Nephron progenitor cell (in vitro differentiated cells): ENCODE measurements at regions not wholly inside any gene's neighbourhood (a gene's known extent, or its start where the extent isn't known, plus 50 kb on each side); places are given as distances from the start of the nearest gene placed in this dataset.
A peak's percentile ranks its signal among the peaks of the same experiment; 100 is the strongest.

Experiments
- DNase-seq: peaks from one replicate; pipeline ENCODE4 v3.0.0; 2021
- H3K27ac Mint-ChIP-seq: 2 replicates; pipeline ENCODE4 v1.8.0; 2021; ENCODE audit warnings: mild to moderate bottlenecking, moderate library complexity, mixed read lengths
- H3K27me3 Mint-ChIP-seq: 2 replicates; pipeline ENCODE4 v1.8.0; 2021; ENCODE audit warnings: mild to moderate bottlenecking, low read depth, mixed read lengths; ENCODE audit not compliant: poor library complexity
- H3K36me3 Mint-ChIP-seq: 2 replicates; pipeline ENCODE4 v1.8.0; 2021; ENCODE audit warnings: low read depth, mixed read lengths
- H3K4me1 Mint-ChIP-seq: 2 replicates; pipeline ENCODE4 v1.8.0; 2021; ENCODE audit warnings: mixed read lengths
- H3K4me3 Mint-ChIP-seq: 2 replicates; pipeline ENCODE4 v1.8.0; 2021; ENCODE audit warnings: mild to moderate bottlenecking, moderate library complexity, mixed read lengths
- H3K9me3 Mint-ChIP-seq: 2 replicates; pipeline ENCODE4 v1.8.0; 2021; ENCODE audit warnings: mild to moderate bottlenecking, moderate library complexity, mixed read lengths
- TF ChIP-seq, protein P1 (sequence below): fragments of 200-600 bp; sonication (generic); IDR thresholded peaks from 2 replicates; pipeline ENCODE4 v1.5.0; 2021; ENCODE audit warnings: antibody characterized with exemption

DNA sequence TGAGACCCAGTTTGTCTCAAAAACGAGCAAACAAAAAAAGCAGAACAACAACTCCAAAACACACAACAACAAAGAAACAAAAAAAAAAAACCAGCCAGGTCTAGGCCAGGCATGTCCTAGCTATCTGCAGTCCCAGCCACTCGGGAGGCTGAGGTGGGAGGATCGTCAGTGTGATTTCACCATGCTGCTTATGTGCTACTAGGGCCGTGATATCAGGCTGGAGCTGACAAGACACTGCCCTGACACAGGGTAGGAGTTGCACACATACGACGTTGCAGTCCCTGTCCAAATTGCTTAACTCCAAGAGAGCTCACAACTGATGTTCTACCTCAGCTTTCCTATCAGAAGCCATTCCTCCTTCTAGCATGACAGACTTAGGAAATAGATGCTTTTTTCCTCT is 204.9 kb downstream of the AASDH start:
- Mint-ChIP-seq H3K4me3 (peak overlapping the region; percentile 31), H3K9me3 (peaks cover 11% of the 10 kb centered on the region), H3K36me3 (peaks cover 80% of the 10 kb centered on the region), H3K4me1 (peaks cover 80% of the 10 kb centered on the region), H3K27me3 (no peaks in the 10 kb centered on the region), H3K27ac (peak overlapping the region; percentile 81)
- TF ChIP-seq, protein P1, sequence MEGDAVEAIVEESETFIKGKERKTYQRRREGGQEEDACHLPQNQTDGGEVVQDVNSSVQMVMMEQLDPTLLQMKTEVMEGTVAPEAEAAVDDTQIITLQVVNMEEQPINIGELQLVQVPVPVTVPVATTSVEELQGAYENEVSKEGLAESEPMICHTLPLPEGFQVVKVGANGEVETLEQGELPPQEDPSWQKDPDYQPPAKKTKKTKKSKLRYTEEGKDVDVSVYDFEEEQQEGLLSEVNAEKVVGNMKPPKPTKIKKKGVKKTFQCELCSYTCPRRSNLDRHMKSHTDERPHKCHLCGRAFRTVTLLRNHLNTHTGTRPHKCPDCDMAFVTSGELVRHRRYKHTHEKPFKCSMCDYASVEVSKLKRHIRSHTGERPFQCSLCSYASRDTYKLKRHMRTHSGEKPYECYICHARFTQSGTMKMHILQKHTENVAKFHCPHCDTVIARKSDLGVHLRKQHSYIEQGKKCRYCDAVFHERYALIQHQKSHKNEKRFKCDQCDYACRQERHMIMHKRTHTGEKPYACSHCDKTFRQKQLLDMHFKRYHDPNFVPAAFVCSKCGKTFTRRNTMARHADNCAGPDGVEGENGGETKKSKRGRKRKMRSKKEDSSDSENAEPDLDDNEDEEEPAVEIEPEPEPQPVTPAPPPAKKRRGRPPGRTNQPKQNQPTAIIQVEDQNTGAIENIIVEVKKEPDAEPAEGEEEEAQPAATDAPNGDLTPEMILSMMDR, result no peak
- DNase-seq, result no peak

DNA sequence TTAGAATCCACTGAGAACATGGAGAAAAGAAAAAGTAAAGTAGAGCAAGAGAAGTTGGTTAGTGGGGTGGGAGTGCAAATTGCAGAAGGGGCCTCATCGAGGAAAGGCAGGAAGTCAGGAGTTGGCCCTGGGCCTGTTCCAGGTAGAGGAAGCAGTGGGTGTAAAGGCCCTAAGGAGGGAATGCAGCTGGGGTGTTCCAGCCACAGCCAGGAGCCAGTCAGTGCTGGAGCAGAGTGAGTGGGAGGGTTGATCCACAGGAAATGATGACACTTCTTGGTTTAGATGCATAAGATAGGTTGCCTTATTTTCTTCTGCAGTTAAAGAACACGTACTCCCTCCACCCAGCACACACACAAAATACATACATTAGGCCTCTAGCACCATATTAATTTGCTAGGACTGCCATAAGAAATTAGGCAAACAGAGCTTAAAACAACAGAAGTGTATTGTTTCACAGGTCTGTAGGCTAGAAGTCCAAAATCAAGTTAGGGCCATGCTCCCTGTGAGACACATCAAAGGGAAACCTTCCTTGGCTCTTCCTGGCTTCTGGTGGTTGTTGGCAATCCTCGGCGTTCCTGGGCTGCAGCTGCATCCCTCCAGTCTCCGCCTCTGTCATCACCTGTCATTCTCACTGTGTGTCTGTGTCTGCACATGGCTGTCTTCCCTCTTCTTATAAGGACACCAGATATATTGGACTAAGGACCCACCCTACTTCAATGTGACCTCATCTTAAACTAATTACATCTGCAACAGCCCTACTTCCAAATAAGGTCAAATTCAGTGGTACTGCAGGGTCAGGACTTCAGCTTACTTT is 205.9 kb downstream of the AASDH start:
- H3K9me3 Mint-ChIP-seq, result peaks cover 21% of the 10 kb centered on the region
- TF ChIP-seq, protein P1, result no peak

DNA sequence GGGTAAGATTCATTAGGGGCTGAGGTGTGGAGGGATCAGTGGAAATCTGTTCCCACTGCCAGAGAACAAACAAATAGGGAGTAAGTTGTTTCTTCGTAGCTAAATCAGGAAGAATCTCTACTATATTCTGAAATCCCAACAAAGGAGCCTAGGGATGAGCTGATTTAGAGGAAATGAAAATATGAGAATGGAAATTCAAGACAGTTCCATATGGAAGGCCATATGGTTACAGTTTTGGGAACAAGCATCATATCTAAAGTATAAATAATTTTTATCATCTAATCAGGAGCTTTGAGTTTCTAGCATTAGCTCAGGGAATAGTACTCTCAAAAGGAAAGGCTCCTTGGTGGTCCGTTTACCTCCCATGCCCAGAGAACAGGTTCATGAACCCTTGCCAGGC is 218.2 kb downstream of the AASDH start:
- peaks cover 63% of the 10 kb centered on the region for H3K36me3 Mint-ChIP-seq
- TF ChIP-seq, protein P1, result no peak
- H3K27me3 Mint-ChIP-seq, result no peaks in the 10 kb centered on the region
- H3K4me3 Mint-ChIP-seq, result no peak overlapping the region
- DNase-seq, result no peak
- H3K9me3 Mint-ChIP-seq, result peaks cover 34% of the 10 kb centered on the region
- H3K27ac Mint-ChIP-seq, result no peak overlapping the region
- peaks cover 20% of the 10 kb centered on the region for H3K4me1 Mint-ChIP-seq

More for the DNA sequence above, 205.9 kb downstream of the AASDH start:
- DNase-seq, result no peak
- Mint-ChIP-seq H3K27ac (peak overlapping the region; percentile 95), H3K4me3 (no peak overlapping the region), H3K27me3 (no peaks in the 10 kb centered on the region), H3K36me3 (peaks cover 90% of the 10 kb centered on the region), H3K4me1 (peaks cover 70% of the 10 kb centered on the region)

DNA sequence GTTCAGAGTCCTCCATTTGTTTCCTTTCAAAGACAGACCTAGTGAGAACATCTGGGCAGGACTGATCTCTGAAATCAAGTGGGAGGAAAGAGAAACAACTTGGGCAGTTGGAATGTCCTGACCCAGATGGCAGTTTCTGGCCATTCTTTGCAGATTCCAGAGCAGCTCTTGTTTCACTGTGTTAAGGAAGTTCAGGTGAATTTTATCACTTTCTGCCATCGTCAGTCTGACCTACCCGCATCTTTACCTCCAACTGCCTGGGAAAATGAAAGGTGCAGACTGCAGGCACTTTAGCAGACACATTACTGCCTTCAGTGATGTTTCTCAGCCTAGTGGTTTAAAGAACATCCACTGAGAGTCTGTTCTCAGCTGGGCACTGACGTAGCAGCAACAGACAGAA is 216.2 kb downstream of the CEP135 start:
- Mint-ChIP-seq H3K9me3 (peaks cover 22% of the 10 kb centered on the region), H3K27me3 (no peaks in the 10 kb centered on the region), H3K4me1 (peaks cover 43% of the 10 kb centered on the region), H3K27ac (peak overlapping the region; percentile 90), H3K36me3 (peaks cover 42% of the 10 kb centered on the region), H3K4me3 (no peak overlapping the region)
- TF ChIP-seq, protein P1, result no peak
- no peak for DNase-seq

DNA sequence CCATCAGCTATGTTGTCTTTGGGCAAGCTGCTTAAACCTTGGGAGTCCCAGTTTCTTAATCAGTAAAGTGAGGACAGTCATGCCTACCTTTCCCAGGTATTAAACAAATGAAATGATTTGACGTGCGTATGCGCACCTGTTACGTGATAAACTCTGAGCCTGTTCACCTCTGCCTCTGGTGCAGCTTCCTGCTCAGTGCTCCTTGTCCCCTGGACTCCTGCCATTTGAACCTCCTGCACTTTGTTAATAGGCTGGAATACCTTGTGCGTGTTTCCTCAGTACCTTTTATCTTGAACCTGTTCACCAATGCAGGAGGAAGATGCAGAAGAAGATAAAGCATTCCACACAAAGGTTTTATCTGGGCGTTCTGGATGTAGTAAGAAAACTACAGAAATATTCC is 211.9 kb downstream of the CEP135 start:
- Mint-ChIP-seq H3K4me3 (no peak overlapping the region), H3K27ac (peak overlapping the region; percentile 68), H3K4me1 (peaks cover 66% of the 10 kb centered on the region), H3K9me3 (no peaks in the 10 kb centered on the region), H3K36me3 (peaks cover 10% of the 10 kb centered on the region), H3K27me3 (no peaks in the 10 kb centered on the region)
- TF ChIP-seq, protein P1, result no peak
- no peak for DNase-seq

DNA sequence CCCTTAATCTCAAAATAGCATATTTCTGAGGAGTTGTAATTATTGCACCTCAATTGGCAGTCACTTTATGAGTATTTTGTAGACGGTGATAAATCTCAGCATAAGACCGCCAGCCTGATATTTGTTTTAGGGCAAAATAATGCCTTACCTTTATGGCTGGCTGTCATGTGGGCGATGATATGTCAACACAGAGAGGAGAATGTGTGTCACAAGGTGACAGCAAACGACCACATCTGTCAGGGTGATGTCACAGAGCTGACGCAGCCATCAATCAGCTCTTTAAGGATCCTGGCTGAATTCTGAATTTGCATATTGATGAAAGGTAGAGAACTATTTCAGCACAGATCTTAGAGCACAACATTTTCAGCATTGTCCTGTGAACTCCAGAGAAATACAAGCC is 209.7 kb downstream of the CEP135 start:
- TF ChIP-seq, protein P1, result no peak
- Mint-ChIP-seq H3K4me3 (no peak overlapping the region), H3K36me3 (peaks cover 13% of the 10 kb centered on the region), H3K4me1 (peaks cover 60% of the 10 kb centered on the region), H3K9me3 (no peaks in the 10 kb centered on the region), H3K27me3 (no peaks in the 10 kb centered on the region), H3K27ac (peak overlapping the region; percentile 79)
- no peak for DNase-seq
